Effector CD8-positive, alpha-beta T cell (primary cell): ENCODE measurements at regions not wholly inside any gene's neighbourhood (a gene's known extent, or its start where the extent isn't known, plus 50 kb on each side); places are given as distances from the start of the nearest gene placed in this dataset.

Source experiments
- DNase-seq: peaks from one replicate; lab custom pipeline; 2025; lab: John Stamatoyannopoulos, UW

DNA sequence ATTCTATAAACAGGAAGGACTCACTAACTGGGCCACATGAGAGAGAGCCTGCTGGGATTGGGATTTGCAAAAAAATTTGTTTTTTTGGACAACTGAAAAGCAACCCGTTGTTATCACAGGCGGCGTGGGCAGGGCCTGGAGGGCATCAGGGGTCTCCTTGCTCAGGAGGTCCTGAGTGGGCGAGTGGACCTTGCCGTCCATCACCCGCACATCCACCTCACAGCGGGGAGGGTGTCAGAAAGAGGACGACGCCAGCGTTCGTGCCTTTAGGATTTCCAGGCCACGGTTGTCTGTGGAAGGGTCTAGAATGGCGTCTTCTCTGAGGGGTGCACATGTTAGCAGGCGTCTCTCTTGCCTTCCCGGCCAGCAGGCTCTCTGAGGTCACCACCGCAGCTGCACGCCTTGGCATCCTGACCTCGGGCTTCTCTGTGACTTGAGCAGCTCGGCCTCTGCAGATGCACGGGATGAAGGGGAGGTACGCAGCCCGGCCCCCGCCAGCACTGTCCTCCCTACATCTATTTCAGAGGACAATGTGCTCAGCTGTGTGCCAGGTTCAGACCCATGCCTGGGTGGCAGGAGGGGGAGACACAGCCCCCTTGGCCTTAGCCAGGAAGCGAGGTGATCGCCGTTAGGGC is 749.5 kb downstream of the BRD1 start:
- DNase-seq: no peak

DNA sequence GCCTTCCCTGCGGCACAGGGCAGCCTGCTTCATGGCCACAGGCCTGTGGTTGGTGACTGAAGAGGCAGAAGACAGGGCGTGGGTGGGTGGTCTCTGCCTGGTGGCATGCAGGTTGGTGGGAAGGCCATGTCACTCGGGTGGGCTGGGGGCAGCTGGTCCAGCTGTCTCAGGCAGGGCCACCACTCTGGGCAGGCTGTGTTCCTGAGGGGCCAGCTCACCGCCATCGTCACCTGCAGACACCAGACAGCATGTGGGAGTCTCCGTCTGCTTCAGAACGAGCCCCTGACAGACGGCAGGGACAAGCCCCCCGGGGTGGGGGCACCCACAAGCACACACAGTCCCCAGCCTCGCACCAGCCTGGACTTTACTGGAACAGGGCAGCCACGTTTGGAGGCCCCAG is 750.1 kb downstream of the BRD1 start:
- DNase-seq: no peak

DNA sequence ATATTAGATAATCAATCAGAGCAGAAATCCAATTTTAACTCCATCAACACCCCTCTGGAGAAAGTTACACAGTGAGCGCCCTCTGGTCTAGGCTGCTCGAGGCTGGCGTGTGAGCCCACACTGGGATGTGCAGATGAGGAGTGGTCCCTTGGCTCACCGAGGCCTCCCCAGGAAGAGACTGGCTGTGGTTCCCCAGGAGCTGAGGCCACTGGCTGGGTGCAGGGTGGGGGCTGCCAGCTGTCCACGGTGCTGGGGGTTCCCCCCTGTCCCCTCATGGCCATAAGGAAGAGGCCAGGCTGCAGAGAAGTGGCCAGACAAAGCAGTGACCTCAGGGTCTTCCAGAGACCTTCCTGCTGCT is 750.7 kb downstream of the BRD1 start:
- DNase-seq: no peak

DNA sequence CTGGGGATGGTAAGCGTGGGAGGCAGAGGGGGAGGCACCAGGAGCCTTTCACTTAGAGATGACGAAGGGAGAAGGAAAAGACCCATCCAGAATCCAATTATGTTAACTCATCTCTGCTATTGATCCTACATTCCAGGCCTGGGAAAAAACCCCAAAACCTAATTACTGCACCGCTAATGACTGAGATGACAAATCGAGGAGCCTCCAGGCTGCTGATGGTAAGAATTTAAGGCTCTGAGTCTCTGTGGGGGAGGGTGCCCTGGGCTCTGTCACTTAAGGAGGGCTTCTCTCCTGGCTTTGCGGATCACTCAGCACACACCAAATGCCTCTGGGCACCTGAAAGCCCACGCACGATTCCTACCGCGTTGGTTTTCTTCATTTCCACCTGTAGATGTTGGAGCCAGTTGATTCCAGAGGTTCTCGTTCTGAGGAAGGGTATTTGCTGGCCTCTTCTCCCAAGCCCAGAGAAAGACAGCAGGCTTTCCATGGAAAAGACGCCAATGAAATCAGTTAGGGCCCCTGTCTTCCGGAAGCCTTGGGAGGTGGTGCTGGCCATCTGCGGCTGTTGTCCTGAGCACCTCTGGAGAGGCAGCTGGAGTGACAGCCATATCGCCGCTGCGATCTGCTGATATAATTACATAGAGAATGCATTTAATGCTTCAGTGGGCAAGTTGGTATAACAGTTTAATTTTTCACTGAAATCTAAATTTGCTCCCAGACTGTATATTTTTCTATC is 751.2 kb downstream of the BRD1 start:
- no peak for DNase-seq

GRCh38 chr22:49075150-49075549 is 752.5 kb downstream of the BRD1 start:
- DNase-seq: no peak

GRCh38 chr22:49073873-49074417 is 753.7 kb downstream of the BRD1 start:
- DNase-seq: no peak

GRCh38 chr22:49072996-49073645 is 754.6 kb downstream of the BRD1 start:
- DNase-seq: no peak

GRCh38 chr22:49070501-49070900 is 757.2 kb downstream of the BRD1 start:
- no peak for DNase-seq

GRCh38 chr22:49068861-49069500 is 758.7 kb downstream of the BRD1 start:
- no peak for DNase-seq

DNA sequence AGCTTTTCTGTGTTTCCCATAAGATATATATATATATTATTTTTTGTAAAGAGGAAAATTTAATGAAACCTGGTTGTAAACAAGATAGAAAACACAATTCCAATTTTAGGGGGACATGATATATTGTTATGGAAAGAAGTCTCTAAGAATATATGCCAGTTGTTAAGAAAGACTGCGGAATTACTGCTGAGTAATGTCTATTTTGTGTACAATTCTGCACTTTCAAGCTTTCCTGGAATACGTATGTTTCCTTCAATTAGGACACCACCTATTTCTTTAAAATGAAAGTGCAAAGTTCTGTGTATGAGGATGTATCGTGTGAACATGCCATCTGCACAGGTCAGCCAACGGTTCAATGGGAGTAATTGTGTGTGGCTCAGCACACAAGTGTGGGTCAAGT is 760.2 kb downstream of the BRD1 start:
- no peak for DNase-seq

DNA sequence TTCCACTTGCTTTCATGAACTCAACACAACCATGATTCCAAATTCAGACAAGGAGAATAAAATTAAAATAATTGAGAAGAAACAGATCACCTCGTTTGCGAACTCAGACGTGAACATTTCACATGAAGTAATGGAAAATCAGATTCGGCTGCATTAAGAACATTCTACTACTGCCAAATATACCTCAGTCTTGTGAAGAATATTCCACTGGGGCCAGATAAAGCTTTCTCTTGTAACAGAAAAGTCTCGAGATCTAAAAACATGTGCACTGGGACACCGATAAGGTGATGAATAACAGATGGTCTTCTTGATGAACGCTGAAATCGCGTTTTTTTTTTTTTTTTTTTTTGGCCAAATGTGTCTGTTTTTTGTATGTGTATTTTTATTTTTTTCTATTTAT is 761.1 kb downstream of the BRD1 start:
- no peak for DNase-seq

GRCh38 chr22:49064836-49065235 is 762.8 kb downstream of the BRD1 start:
- no peak for DNase-seq

- DNase-seq: no peak
Observed at GRCh38 chr22:49063545-49063890, 764.2 kb downstream of the BRD1 start.

DNA sequence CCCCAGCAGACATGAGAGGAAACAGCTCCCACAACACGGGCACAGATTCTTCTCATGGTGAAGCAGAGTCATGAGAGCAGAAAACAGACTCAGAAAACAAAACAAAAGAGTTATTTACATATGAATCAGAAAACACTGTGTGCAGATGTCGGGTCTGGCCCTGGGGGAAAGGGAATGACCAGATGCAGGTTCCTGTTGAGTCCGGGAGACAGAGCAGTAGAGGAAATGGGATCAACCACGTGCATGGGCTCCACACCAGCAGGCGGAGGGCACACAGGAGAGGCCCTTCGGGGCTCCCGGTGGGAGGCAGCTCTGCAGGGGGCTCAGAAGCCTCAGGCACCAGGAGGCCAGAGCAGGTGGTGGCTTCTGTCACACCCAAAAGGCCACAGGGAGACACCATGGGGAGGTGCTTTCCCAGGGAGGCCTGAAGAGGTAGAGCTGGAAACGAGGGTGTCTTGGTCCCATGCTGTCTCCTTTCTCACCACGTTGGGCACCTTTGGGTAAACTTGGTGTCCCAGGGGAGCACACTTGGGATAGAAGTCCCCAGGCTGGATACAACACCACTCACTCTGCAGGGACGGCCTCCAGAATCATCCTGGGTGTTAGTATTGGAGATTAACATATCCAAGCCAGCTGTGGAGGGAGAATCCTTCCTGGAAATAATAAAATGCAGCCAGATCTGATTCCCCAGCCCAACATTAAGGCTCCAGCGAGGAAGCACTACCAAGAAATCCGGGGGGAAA is 764.7 kb downstream of the BRD1 start:
- DNase-seq: no peak

GRCh38 chr22:49062155-49062801 is 765.4 kb downstream of the BRD1 start:
- no peak for DNase-seq

DNA sequence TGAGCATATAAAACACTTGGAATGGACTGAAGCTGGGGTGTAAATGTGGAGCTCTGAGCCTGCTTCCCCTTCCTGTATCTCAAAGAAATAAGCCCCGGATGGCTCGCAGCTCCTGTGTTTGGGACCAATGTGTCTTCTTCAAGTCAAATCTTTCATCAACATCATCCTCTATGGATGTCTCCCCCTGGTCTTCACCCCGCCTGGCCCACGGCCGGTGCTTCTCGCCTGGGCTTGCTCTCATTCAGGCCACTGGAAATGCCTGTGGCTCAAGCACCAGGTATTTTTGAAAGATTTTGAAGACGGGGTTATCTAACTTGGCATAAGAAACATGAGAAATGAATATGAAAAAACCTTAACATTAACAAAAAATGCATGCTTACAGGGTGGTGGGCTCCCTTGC is 769.8 kb downstream of the BRD1 start:
- DNase-seq: no peak

DNA sequence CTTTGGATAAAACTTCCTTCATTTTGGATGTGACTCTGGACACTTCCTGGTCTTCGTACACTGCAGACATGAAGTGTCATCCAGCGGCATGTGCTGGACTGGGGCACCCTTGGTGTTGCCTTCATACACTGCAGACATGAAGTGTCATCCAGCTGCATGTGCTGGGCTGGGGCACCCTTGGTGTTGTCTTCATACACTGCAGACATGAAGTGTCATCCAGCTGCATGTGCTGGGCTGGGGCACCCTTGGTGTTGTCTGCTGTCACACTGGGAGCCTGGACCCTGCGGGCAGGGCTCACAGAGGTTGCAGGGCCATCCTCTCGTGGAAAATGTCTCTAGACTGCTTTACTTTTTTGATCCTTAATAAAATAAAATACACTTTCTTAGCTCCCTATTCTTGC is 771.4 kb downstream of the BRD1 start:
- no peak for DNase-seq

- no peak for DNase-seq
Observed at GRCh38 chr22:49055406-49055805, 772.3 kb downstream of the BRD1 start.

- DNase-seq: no peak
Observed at GRCh38 chr22:49053578-49053977, 774.1 kb downstream of the BRD1 start.

- no peak for DNase-seq
Observed at GRCh38 chr22:49052560-49052959, 775.1 kb downstream of the BRD1 start.

- DNase-seq: no peak
Observed at GRCh38 chr22:49052023-49052538, 775.6 kb downstream of the BRD1 start.
